ENCODE measurements at regions not wholly inside any gene's neighbourhood (a gene's known extent, or its start where the extent isn't known, plus 50 kb on each side); places are given as distances from the start of the nearest gene placed in this dataset.

DNA sequence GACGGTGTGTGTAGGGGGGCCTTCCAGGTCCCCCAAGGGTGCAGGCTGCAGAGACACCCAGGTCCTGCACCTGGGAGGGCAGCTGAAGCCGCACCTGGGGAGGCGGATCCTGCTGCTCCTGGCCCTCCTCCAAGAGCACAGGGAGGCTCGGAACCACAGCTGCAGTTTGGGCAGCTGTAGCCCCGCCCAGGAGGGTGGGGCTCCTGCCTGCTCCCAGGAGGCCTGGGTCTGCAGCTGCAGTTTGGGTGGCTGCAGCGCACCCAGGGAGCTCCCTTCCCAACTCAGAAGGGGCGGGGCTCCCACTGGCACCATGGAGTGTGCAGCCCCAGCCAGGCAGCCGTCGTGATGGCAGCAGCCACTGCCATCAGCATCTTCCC is 69.4 kb upstream of the NKD1 start:
- ChIA-PET CTCF (no interaction called here), POLR2A (no interaction called here)
- Mint-ChIP-seq H3K4me1 (ENCODE audit: low read depth) (peaks cover 4% of the 10 kb centered on the region), H3K27me3 (ENCODE audit: low read depth) (peaks cover 2% of the 10 kb centered on the region), H3K27ac (no peak overlapping the region), H3K4me3 (no peak overlapping the region), H3K36me3 (ENCODE audit: low read depth) (no peaks in the 10 kb centered on the region), H3K9me3 (ENCODE audit: insufficient read depth) (no peaks in the 10 kb centered on the region)
- DNase-seq (no peak), ATAC-seq (no peak)

GRCh38 chr16:50478075-50478772 is 70.0 kb upstream of the NKD1 start:
- DNase-seq: no peak
- CTCF ChIA-PET: no interaction called here
- no peaks in the 10 kb centered on the region for H3K9me3 Mint-ChIP-seq (ENCODE audit: insufficient read depth)
- H3K27me3 Mint-ChIP-seq (ENCODE audit: low read depth): peaks cover 2% of the 10 kb centered on the region
- no peak overlapping the region for H3K4me3 Mint-ChIP-seq
- H3K36me3 Mint-ChIP-seq (ENCODE audit: low read depth): no peaks in the 10 kb centered on the region
- POLR2A ChIA-PET: no interaction called here
- no peak for ATAC-seq
- no peak overlapping the region for H3K27ac Mint-ChIP-seq
- H3K4me1 Mint-ChIP-seq (ENCODE audit: low read depth): peaks cover 8% of the 10 kb centered on the region

DNA sequence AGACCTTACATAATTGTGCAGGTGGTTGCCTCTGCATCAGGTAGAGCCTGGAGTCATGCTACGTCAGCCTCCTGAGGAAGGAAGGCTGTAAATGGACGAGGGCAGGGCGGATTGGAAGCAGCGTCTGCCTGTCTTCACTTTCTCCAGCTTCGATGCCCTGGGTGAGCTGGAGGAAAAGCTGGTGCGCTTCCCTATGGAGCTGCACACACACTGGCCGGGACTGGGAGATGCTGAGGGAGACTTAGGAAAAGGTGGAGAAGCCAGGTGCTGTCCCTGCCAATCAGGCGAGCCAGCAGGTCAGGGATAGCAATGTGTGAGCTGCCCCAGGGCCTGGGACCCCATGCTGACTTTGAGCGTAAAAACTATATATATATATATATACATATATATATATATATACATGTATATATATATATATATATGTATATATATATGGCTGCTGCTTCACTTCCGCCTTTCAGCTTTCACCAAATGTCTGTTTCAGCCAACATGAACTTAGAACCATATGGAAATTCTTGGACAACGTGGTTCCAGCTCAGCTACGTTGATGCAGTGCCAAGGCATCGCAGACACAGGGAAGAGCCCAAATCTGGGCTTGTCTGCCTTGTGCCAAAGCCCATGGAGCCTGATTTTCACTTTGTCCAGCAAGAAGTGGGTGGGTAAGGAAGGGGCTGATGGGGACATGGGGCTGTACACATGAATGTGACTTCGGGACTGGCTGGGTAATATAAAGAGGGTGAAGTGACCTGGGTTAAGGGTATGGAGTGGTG is 71.5 kb upstream of the NKD1 start:
- ChIA-PET POLR2A (no interaction called here), CTCF (no interaction called here)
- Mint-ChIP-seq H3K9me3 (ENCODE audit: insufficient read depth) (no peaks in the 10 kb centered on the region), H3K36me3 (ENCODE audit: low read depth) (no peaks in the 10 kb centered on the region), H3K27me3 (ENCODE audit: low read depth) (peaks cover 2% of the 10 kb centered on the region), H3K4me3 (no peak overlapping the region), H3K4me1 (ENCODE audit: low read depth) (peaks cover 8% of the 10 kb centered on the region), H3K27ac (no peak overlapping the region)
- ATAC-seq: no peak
- DNase-seq: no peak

- DNase-seq (no peak), ATAC-seq (no peak)
- Mint-ChIP-seq H3K27ac (no peak overlapping the region), H3K9me3 (ENCODE audit: insufficient read depth) (no peaks in the 10 kb centered on the region), H3K4me1 (ENCODE audit: low read depth) (peaks cover 8% of the 10 kb centered on the region), H3K27me3 (ENCODE audit: low read depth) (peaks cover 10% of the 10 kb centered on the region), H3K36me3 (ENCODE audit: low read depth) (no peaks in the 10 kb centered on the region), H3K4me3 (no peak overlapping the region)
- ChIA-PET CTCF (no interaction called here), POLR2A (no interaction called here)
These were observed 73.0 kb upstream of the NKD1 start for GRCh38 chr16:50475170-50475569.

GRCh38 chr16:50474138-50474537 is 74.1 kb upstream of the NKD1 start:
- POLR2A ChIA-PET: no interaction called here
- H3K4me3 Mint-ChIP-seq: no peak overlapping the region
- no peak for DNase-seq
- ATAC-seq: no peak
- H3K27me3 Mint-ChIP-seq (ENCODE audit: low read depth): peaks cover 16% of the 10 kb centered on the region
- peaks cover 8% of the 10 kb centered on the region for H3K4me1 Mint-ChIP-seq (ENCODE audit: low read depth)
- CTCF ChIA-PET: no interaction called here
- H3K9me3 Mint-ChIP-seq (ENCODE audit: insufficient read depth): no peaks in the 10 kb centered on the region
- no peaks in the 10 kb centered on the region for H3K36me3 Mint-ChIP-seq (ENCODE audit: low read depth)
- H3K27ac Mint-ChIP-seq: no peak overlapping the region

- no peaks in the 10 kb centered on the region for H3K36me3 Mint-ChIP-seq (ENCODE audit: low read depth)
- peaks cover 12% of the 10 kb centered on the region for H3K4me1 Mint-ChIP-seq (ENCODE audit: low read depth)
- H3K4me3 Mint-ChIP-seq: no peak overlapping the region
- no peak for DNase-seq
- H3K27me3 Mint-ChIP-seq (ENCODE audit: low read depth): peaks cover 22% of the 10 kb centered on the region
- ChIA-PET CTCF (interaction anchor here (0.6 to 1.6 kb wide), 3 partner anchors 192 to 1628 kb away, joined by 3 to 8 read pairs (median 7); no protein-coding TSS in a partner anchor), POLR2A (no interaction called here)
- H3K27ac Mint-ChIP-seq: no peak overlapping the region
- no peaks in the 10 kb centered on the region for H3K9me3 Mint-ChIP-seq (ENCODE audit: insufficient read depth)
- ATAC-seq: no peak
These were observed 74.7 kb upstream of the NKD1 start for GRCh38 chr16:50473356-50473945.

DNA sequence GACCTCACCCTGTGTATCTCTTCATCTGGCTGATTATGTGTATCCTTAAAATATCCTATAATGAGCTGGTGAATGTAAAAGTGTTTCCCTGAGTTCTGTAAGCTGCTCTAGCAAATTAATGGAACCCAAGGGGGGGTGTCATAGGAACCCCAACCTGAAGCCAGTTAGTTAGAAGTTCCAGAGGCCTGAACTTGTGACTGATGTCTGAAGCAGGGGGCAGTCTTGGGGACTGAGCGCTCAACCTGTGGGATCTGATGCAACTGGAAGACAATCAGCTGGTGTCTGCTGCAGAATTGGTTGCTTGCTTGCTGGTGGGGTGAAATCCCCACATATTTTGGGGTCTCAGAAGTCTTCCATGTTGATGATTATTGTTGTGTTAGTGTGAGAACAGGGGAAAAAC is 75.7 kb upstream of the NKD1 start:
- ATAC-seq (no peak), DNase-seq (no peak)
- POLR2A ChIA-PET: no interaction called here
- CTCF ChIA-PET: interaction anchor here (0.6 to 1.6 kb wide), 3 partner anchors 193 to 1628 kb away, joined by 3 to 8 read pairs (median 7); no protein-coding TSS in a partner anchor
- no peak overlapping the region for H3K4me3 Mint-ChIP-seq
- H3K9me3 Mint-ChIP-seq (ENCODE audit: insufficient read depth): no peaks in the 10 kb centered on the region
- peaks cover 14% of the 10 kb centered on the region for H3K4me1 Mint-ChIP-seq (ENCODE audit: low read depth)
- H3K27me3 Mint-ChIP-seq (ENCODE audit: low read depth): peaks cover 27% of the 10 kb centered on the region
- H3K36me3 Mint-ChIP-seq (ENCODE audit: low read depth): no peaks in the 10 kb centered on the region
- no peak overlapping the region for H3K27ac Mint-ChIP-seq

GRCh38 chr16:50470687-50471086 is 77.5 kb upstream of the NKD1 start:
- ATAC-seq (no peak), DNase-seq (no peak)
- Mint-ChIP-seq H3K4me1 (ENCODE audit: low read depth) (peaks cover 14% of the 10 kb centered on the region), H3K4me3 (no peak overlapping the region), H3K9me3 (ENCODE audit: insufficient read depth) (no peaks in the 10 kb centered on the region), H3K27me3 (ENCODE audit: low read depth) (peaks cover 39% of the 10 kb centered on the region), H3K36me3 (ENCODE audit: low read depth) (no peaks in the 10 kb centered on the region), H3K27ac (no peak overlapping the region)
- ChIA-PET CTCF (interaction anchor here (0.7 to 1.4 kb wide), 4 partner anchors 12 to 336 kb away, joined by 3 read pairs; no protein-coding TSS in a partner anchor), POLR2A (no interaction called here)

- H3K27ac Mint-ChIP-seq: no peak overlapping the region
- ATAC-seq (no peak), DNase-seq (no peak)
- H3K27me3 Mint-ChIP-seq (ENCODE audit: low read depth): peaks cover 42% of the 10 kb centered on the region
- ChIA-PET POLR2A (no interaction called here), CTCF (interaction anchor here (1.0 kb wide), 1 partner anchor 259 kb away, joined by 3 read pairs; no protein-coding TSS in a partner anchor)
- peaks cover 14% of the 10 kb centered on the region for H3K4me1 Mint-ChIP-seq (ENCODE audit: low read depth)
- no peaks in the 10 kb centered on the region for H3K9me3 Mint-ChIP-seq (ENCODE audit: insufficient read depth)
- H3K4me3 Mint-ChIP-seq: no peak overlapping the region
- no peaks in the 10 kb centered on the region for H3K36me3 Mint-ChIP-seq (ENCODE audit: low read depth)
These were observed 78.4 kb upstream of the NKD1 start for GRCh38 chr16:50469744-50470321.

GRCh38 chr16:50469121-50469743 is 79.0 kb upstream of the NKD1 start:
- Mint-ChIP-seq H3K4me3 (no peak overlapping the region), H3K36me3 (ENCODE audit: low read depth) (no peaks in the 10 kb centered on the region), H3K4me1 (ENCODE audit: low read depth) (peaks cover 14% of the 10 kb centered on the region), H3K9me3 (ENCODE audit: insufficient read depth) (no peaks in the 10 kb centered on the region), H3K27ac (no peak overlapping the region), H3K27me3 (ENCODE audit: low read depth) (peaks cover 42% of the 10 kb centered on the region)
- DNase-seq (no peak), ATAC-seq (no peak)
- ChIA-PET POLR2A (no interaction called here), CTCF (no interaction called here)

GRCh38 chr16:50468749-50469078 is 79.5 kb upstream of the NKD1 start:
- Mint-ChIP-seq H3K9me3 (ENCODE audit: insufficient read depth) (no peaks in the 10 kb centered on the region), H3K4me3 (no peak overlapping the region), H3K4me1 (ENCODE audit: low read depth) (peaks cover 10% of the 10 kb centered on the region), H3K27ac (no peak overlapping the region), H3K36me3 (ENCODE audit: low read depth) (no peaks in the 10 kb centered on the region), H3K27me3 (ENCODE audit: low read depth) (peaks cover 42% of the 10 kb centered on the region)
- ATAC-seq (no peak), DNase-seq (no peak)
- POLR2A ChIA-PET: no interaction called here
- CTCF ChIA-PET: no interaction called here
